ENCODE measurements at regions not wholly inside any gene's neighbourhood (a gene's known extent, or its start where the extent isn't known, plus 50 kb on each side); places are given as distances from the start of the nearest gene placed in this dataset.

GRCh38 chrX:1012678-1013300 lies 199.7 kb downstream of the CRLF2 start:
- TF ChIP-seq CTCF (IDR thresholded peaks at IDR 0.05): no peak

- no peak for TF ChIP-seq CTCF (IDR thresholded peaks at IDR 0.05)
Measured at GRCh38 chrX:1011691-1012283, 200.7 kb downstream of the CRLF2 start.

- TF ChIP-seq CTCF (IDR thresholded peaks at IDR 0.05): no peak
Measured at GRCh38 chrX:1009771-1010170, 202.7 kb downstream of the CRLF2 start.

- TF ChIP-seq CTCF (IDR thresholded peaks at IDR 0.05): no peak
Measured at GRCh38 chrX:1006156-1006730, 206.2 kb downstream of the CRLF2 start.

GRCh38 chrX:1002611-1003010 lies 209.8 kb downstream of the CRLF2 start:
- no peak for TF ChIP-seq CTCF (IDR thresholded peaks at IDR 0.05)

- no peak for TF ChIP-seq CTCF (IDR thresholded peaks at IDR 0.05)
Measured at GRCh38 chrX:997631-998137, 214.8 kb downstream of the CRLF2 start.

- TF ChIP-seq CTCF (IDR thresholded peaks at IDR 0.05): no peak
Measured at GRCh38 chrX:994780-995179, 217.7 kb downstream of the CRLF2 start.

All from LNCAP (cell line).